ENCODE measurements at regions not wholly inside any gene's neighbourhood (a gene's known extent, or its start where the extent isn't known, plus 50 kb on each side); places are given as distances from the start of the nearest gene placed in this dataset.

DNA sequence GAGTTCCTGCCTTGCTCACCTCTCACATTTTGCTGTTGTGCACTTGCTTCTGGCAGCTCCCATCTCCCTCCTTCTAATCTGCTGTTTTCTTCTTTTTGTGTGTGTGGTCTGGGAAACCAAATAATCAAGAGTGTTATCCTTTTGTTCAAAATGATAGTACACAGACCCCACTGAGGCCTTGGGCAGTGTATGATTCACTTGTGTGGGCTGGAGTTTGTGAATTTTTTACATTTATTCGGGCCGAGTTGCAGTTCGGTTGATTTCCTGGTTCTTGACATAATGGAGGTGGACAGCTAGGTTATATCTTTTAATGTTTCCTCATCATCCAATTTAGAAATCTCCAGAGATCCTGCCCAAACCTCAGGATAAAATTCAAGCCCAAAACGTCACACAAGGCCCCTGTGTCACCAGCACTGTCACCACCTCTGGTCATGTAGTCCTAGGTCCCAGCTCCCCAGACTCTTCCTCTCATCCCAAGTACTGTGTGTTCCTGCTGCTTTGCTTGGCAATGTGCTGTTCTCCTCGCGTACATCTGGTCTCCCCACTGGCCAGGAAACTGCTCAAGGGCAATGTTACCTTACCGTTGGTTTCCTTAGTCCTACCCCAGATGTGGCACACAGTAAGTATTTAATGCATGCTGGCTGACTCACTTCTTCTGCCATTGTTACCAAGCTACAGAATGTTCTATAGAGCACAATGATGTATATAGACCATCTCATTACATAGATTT is 55.7 kb upstream of the PHACTR2 start:
- DNase-seq (ENCODE audit: low spot score): no peak

DNA sequence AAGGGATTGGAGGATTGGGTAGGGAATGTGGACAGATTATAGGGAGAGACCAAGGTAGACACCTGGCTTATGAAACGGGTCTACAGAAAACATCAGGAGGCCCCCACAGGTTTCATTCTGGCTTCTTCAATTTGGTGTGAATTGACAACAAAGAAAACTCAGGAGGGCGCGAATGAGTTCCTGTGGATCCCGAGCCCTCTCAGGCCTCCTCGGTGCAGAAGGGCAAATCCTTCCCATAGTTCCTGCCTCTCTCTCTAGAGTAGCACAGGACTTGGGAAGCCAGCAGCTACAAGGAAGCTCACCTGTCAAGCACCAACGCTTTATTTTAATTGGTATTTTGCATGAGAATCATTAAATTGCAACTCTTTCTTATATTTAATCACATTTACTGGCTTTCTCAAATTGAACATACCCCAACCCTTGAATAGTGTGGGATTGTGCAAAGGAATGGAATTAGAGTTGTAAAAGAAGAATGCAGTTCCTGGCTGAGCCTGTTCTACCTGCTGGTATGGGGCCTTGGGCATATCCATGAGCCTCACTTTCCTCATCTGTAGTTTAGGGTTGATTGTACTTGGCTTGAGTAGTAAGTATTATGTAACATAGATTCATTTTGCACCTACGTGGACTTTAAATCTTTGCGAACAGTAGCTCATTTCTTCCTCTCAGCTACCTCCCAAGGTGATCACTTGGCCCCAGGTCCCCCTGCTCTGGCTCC is 56.4 kb upstream of the PHACTR2 start:
- DNase-seq (ENCODE audit: low spot score): no peak

DNA sequence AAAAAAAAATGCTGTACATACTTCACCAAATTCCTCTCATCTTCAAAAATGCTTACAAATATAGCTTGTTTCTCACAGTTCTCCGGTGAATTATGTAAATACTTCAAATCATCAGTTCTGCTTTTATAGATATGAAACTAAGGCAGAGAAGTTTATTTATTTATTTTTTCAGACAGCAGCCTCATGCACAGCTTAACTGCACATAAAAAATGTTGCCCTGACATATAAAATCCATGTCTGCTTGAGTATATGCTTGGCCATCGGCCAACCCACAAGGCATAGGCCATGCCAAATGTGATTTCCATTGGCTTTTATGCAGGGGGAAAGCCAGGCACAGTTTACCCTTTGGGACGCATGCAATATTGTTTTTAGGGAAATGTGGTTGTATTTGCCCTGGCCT is 57.3 kb upstream of the PHACTR2 start:
- no peak for DNase-seq (ENCODE audit: low spot score)

DNA sequence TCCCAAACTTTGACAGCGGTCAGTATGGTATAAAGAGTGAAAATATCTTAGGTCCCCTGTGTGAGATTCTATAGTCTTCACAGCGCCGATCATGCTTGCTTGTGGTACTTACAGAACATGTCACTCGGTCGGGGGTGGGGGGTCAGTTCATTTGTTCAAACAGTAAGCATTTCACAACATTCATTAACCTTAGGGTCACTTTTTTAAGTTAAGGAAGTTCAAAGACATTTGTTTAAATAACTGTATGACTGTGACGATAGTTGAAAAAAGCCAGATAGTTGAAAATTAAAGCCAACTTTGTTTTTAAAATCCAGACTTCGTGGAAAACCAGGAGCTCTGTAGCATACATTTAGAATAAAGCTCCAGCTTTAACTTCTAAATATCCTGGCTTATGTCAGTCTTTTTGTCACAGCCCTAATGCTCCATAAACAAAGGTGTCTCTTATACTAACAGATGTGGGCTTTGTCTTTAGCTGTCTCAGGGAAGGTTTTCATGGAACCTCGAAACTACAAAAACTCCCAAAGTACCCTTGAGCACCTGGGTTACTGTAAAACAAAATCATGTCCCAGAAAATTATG is 57.9 kb upstream of the PHACTR2 start:
- no peak for DNase-seq (ENCODE audit: low spot score)

DNA sequence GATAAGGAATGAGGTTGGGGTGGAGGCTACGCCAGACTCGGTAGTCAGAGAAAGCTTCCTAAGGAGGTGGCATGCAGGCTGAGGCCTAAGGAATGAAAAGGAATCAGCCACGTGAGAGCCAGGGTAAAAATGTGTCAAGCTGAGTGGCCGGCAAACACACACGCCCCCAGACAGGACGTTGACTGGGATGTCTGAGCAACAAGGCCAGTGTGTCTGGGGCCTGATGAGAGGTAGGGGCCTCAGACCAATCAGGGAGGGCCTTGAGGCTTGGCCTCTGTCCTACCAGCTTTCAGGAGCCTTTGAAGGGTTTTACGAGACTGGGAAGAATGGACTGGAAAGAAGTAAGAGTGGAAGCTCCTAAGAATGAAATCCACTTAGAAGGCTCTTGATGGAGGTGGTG is 61.0 kb upstream of the PHACTR2 start:
- no peak for DNase-seq (ENCODE audit: low spot score)

DNA sequence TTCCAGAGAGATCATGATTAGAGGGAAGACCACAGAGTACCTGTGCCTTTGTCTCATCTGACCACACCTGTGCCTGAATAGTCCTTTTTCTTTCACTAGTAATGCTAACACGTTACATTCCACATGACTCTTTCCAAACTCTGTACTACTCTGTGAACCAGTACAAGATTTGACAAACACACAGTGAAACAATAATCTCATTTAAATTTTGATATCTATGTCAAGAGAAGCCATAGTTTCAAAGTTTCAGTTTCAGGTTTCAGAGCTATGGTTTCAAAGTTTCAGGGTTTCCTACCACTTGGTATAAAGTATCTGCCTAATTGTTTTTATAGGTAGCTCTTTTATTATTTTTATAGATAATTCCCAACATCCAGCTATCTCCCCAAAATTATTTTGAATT is 62.0 kb upstream of the PHACTR2 start:
- no peak for DNase-seq (ENCODE audit: low spot score)

DNA sequence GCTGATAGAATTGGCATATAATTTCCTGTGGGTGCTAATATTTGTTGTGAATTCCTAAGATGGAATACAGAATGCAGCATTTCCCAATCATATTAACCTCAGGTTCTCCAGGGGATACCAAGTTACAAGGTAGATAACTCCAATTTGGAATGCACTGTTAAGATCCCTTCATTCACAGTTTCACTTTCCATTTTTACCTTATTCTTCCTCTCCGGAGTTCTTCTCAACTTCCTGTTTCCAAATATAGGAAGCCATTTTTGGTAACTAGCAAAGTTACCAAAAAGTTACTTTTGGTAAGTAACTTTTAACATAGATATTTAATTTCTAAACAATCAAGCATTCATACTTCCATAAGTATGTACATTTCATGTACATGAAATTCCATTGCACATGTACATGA is 63.5 kb upstream of the PHACTR2 start:
- no peak for DNase-seq (ENCODE audit: low spot score)

DNA sequence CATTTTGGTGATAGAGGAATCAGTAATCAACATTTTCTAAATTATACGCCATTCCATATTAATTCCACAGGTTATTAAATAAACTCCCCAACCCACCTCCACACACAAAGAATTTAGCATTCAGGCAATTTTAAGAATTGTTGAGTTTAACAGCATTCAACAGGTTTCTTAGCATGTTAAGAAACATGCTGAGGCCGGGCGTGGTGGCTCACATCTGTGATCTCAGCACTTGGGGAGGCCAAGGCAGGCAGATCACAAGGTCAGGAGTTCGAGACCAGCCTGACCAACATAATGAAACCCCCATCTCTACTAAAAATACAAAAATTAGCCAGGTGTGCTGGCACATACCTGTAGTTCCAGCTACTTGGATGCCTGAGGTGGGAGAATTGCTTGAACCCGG is 64.0 kb upstream of the PHACTR2 start:
- no peak for DNase-seq (ENCODE audit: low spot score)

GRCh38 chr6:143612186-143612585 is 65.6 kb upstream of the PHACTR2 start:
- no peak for DNase-seq (ENCODE audit: low spot score)

GRCh38 chr6:143611580-143611979 is 66.2 kb upstream of the PHACTR2 start:
- no peak for DNase-seq (ENCODE audit: low spot score)

- no peak for DNase-seq (ENCODE audit: low spot score)
Measured at GRCh38 chr6:143609972-143610371, 67.8 kb upstream of the PHACTR2 start.

GRCh38 chr6:143609501-143609900 is 68.3 kb upstream of the PHACTR2 start:
- no peak for DNase-seq (ENCODE audit: low spot score)

DNA sequence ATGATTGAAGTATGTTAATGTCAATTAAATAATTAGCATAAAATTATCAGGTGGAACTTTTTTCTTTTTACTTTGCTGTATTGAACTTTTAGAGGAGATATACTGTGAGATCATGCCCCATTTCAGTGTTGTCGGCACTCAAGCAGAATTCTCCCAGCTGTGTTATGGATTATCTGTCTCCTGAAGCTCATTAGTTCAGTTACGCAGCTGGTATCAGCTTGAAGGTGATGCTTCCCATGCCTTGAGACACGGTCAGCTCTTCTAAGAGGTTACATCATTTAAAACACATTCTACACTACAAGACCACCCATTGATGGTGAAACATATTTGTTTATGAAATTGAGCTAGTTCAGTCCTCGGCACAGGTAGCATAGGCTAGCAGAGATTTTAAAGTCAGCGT is 68.9 kb upstream of the PHACTR2 start:
- no peak for DNase-seq (ENCODE audit: low spot score)

DNA sequence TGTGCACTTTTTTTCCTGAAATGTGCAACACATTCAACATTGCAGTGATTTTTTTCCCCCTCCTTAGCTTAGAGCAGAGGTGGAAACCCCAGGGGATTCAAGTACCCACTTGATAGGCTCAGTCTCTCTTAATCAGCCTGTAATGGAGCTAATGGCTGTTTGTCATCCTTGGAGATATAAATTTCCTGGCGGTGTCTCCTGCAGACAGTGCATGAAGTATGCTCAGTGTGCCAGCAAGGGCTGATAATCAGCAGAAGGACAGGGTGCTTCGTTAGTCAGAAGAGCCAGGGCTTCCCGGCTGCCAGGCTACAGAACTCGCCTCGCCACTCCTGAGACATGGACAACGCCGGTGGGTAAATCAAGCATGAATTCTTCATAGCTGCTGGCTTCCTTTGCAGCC is 69.8 kb upstream of the PHACTR2 start:
- no peak for DNase-seq (ENCODE audit: low spot score)

DNA sequence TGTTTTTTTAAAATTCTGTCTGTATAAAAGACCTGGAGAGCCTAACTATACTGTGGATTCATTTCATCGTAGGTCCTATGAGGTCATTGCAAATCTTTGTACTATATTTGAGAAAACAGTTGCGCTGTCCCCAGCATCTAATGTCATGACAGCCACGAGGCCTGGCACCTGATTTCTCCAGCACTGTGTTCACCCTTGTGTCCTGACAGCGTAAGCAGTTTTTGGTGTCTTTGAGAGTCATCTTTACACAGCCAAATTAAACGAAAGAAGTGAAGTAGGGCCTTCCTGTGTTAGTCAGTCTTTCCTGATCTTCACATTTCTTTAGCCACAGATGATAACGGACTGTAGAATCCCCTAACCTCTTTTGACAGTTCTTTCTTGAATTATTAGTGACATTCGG is 70.6 kb upstream of the PHACTR2 start:
- no peak for DNase-seq (ENCODE audit: low spot score)

DNA sequence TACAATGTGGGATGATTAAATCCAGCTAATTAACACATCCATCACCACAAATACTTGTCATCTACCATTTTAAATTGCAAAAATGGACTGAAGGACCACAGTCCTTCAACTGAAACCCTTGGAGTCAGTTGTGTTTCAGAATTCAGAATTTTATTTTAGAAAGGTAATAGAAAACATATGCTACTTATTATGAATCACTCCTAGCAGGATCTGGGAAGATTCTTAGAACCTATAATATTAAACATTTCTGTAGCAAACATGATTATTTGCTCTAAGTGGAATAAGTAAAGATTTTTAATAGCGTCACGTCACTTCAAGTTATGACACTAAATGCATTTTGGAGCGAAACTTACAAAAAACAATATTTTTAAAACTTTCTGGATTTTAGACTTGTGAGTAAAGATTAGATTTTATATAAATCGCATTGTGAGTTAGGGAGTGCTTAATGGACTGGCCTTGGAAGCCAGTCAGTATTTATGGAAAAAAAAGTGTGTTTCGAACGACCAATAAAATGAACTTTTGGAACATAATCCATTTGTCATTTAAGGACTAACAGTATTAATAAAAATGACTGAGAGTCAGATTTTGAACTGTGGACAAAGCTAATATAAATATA is 71.8 kb upstream of the PHACTR2 start:
- no peak for DNase-seq (ENCODE audit: low spot score)

- DNase-seq (ENCODE audit: low spot score): no peak
Measured at GRCh38 chr6:143603455-143603854, 74.3 kb upstream of the PHACTR2 start.

GRCh38 chr6:143601504-143601903 is 76.3 kb upstream of the PHACTR2 start:
- DNase-seq (ENCODE audit: low spot score): no peak

- no peak for DNase-seq (ENCODE audit: low spot score)
Measured at GRCh38 chr6:143600821-143601220, 76.9 kb upstream of the PHACTR2 start.

DNA sequence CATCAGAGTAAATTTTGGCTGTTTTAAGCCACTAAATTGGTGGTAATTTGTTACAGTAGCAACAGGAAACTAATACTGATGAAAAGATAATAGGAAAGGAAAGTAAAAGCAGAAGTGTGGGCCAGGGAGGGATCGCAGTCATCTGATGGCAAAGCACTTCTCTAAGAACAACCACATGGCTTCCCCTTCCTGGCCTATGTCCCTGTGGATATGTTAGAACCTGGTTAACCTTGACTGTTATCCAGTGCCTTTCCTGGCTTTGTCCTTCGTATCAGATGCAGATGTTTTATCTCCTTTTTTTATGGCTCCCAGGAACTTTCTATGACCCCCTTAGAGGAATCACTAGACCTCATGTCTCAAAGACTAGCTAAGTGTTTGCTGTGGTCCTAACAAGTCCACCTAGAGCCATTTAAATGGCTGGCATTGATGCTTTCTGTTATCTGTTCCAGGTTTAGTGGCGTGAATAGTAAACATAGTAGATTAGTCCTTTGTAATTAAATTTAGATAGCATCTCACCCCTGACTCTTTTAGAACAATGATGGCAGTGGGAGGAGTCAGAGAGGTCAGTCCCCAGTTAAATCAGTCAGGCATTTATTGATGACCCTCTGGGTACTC is 79.2 kb upstream of the PHACTR2 start:
- no peak for DNase-seq (ENCODE audit: low spot score)

DNA sequence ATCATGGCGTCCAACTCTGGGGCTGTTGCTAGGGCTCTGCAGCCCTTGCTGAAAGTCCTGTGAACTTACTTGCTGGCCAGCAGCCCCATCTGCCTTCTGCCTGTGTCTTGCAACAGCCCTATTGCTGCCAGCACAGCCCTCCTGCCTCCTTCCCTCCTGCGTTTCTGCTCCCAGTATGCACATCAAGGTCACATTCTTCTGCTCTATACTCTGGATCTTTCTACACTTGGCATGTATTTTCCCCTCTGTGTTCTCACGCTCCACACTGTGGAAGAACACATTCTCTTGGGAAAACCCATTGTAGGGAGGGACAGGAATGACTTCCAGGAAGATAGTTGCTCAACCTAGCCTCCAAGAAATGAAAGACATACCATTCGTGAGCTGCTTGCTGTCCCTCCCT is 80.9 kb upstream of the PHACTR2 start:
- no peak for DNase-seq (ENCODE audit: low spot score)

- DNase-seq (ENCODE audit: low spot score): no peak
Measured at GRCh38 chr6:143595251-143596036, 82.3 kb upstream of the PHACTR2 start.

Measured in D341Med (cell line).